ENCODE measurements at regions not wholly inside any gene's neighbourhood (a gene's known extent, or its start where the extent isn't known, plus 50 kb on each side); places are given as distances from the start of the nearest gene placed in this dataset.

- Histone ChIP-seq H3K27ac (replicated peaks) (no peak overlapping the region), H3K4me3 (no peak overlapping the region), H3K9me3 (replicated peaks) (peaks cover 13% of the 10 kb centered on the region), H3K27me3 (ENCODE audit: low read depth) (no peaks in the 10 kb centered on the region), H3K4me1 (peaks cover 31% of the 10 kb centered on the region), H3K36me3 (no peaks in the 10 kb centered on the region)
- intact Hi-C loops (cut with micrococcal nuclease): loop anchor here (2.0 kb wide), 1 partner anchor 224 kb away; no protein-coding TSS in a partner anchor
- DNase-seq: no peak
- peak; percentile 42 for TF ChIP-seq CTCF (IDR thresholded peaks at IDR 0.05; ENCODE audit: borderline replicate concordance)
Observed at GRCh38 chr21:17903029-17903806, 84.1 kb upstream of the C21orf91 start.

GRCh38 chr21:17901458-17902079 lies 82.4 kb upstream of the C21orf91 start:
- no peak for TF ChIP-seq CTCF (IDR thresholded peaks at IDR 0.05; ENCODE audit: borderline replicate concordance)
- H3K4me3 ChIP-seq: no peak overlapping the region
- no peaks in the 10 kb centered on the region for H3K27me3 ChIP-seq (ENCODE audit: low read depth)
- intact Hi-C loops (cut with micrococcal nuclease): loop anchor here (2.0 kb wide), 1 partner anchor 223 kb away; no protein-coding TSS in a partner anchor
- H3K9me3 ChIP-seq (replicated peaks): peaks cover 14% of the 10 kb centered on the region
- H3K4me1 ChIP-seq: peaks cover 31% of the 10 kb centered on the region
- DNase-seq: no peak
- H3K27ac ChIP-seq (replicated peaks): peak overlapping the region; percentile 86
- no peaks in the 10 kb centered on the region for H3K36me3 ChIP-seq

GRCh38 chr21:17900990-17901385 lies 81.8 kb upstream of the C21orf91 start:
- Histone ChIP-seq H3K36me3 (no peaks in the 10 kb centered on the region), H3K4me1 (peaks cover 31% of the 10 kb centered on the region), H3K27me3 (ENCODE audit: low read depth) (no peaks in the 10 kb centered on the region), H3K4me3 (no peak overlapping the region), H3K27ac (replicated peaks) (peak overlapping the region; percentile 86), H3K9me3 (replicated peaks) (peaks cover 14% of the 10 kb centered on the region)
- intact Hi-C loops (cut with micrococcal nuclease): no loop called here
- no peak for TF ChIP-seq CTCF (IDR thresholded peaks at IDR 0.05; ENCODE audit: borderline replicate concordance)
- no peak for DNase-seq

GRCh38 chr21:17900281-17900989 lies 81.3 kb upstream of the C21orf91 start:
- TF ChIP-seq CTCF (IDR thresholded peaks at IDR 0.05; ENCODE audit: borderline replicate concordance): no peak
- H3K27ac ChIP-seq (replicated peaks): peak overlapping the region; percentile 86
- intact Hi-C loops (cut with micrococcal nuclease): no loop called here
- peaks cover 14% of the 10 kb centered on the region for H3K9me3 ChIP-seq (replicated peaks)
- H3K4me3 ChIP-seq: no peak overlapping the region
- peaks cover 31% of the 10 kb centered on the region for H3K4me1 ChIP-seq
- H3K36me3 ChIP-seq: no peaks in the 10 kb centered on the region
- DNase-seq: peak; percentile 51
- no peaks in the 10 kb centered on the region for H3K27me3 ChIP-seq (ENCODE audit: low read depth)

GRCh38 chr21:17889171-17889570 lies 70.0 kb upstream of the C21orf91 start:
- DNase-seq: no peak
- Histone ChIP-seq H3K9me3 (replicated peaks) (peaks cover 5% of the 10 kb centered on the region), H3K4me1 (no peaks in the 10 kb centered on the region), H3K27me3 (ENCODE audit: low read depth) (no peaks in the 10 kb centered on the region), H3K36me3 (no peaks in the 10 kb centered on the region), H3K27ac (replicated peaks) (no peak overlapping the region), H3K4me3 (no peak overlapping the region)
- intact Hi-C loops (cut with micrococcal nuclease): no loop called here
- TF ChIP-seq CTCF (IDR thresholded peaks at IDR 0.05; ENCODE audit: borderline replicate concordance): no peak

All from left ventricle myocardium inferior (tissue), 1 donor.